HepG2 (cell line): ENCODE measurements at regions not wholly inside any gene's neighbourhood (a gene's known extent, or its start where the extent isn't known, plus 50 kb on each side); places are given as distances from the start of the nearest gene placed in this dataset.

ENCODE experiments used
- ATF7 ChIP-seq, 2 experiments: fragments of 450-650 bp in 1 of 2; sonication (generic) in 1 of 2; formaldehyde crosslinking in 1 of 2; IDR thresholded peaks; 2 replicates each; pipeline versions ENCODE4 v1.4.0 to v1.6.1; 2016 to 2020; ENCODE audit warnings: antibody characterized with exemption in 1 of 2, mild to moderate bottlenecking in 1 of 2, missing genetic modification reagents in 1 of 2
- CREB1 ChIP-seq, 2 experiments: fragments of 450-650 bp in 1 of 2; IDR thresholded peaks; 2 replicates each; pipeline ENCODE4 v1.6.1; 2016 to 2017; ENCODE audit warnings: control low read depth in 1 of 2, mild to moderate bottlenecking in 1 of 2, missing compliant biosample characterization in 1 of 2, missing genetic modification characterization in 1 of 2
- HOXA9 ChIP-seq: sonication (generic); formaldehyde crosslinking; IDR thresholded peaks from 2 replicates; pipeline ENCODE4 v1.8.1; 2022; ENCODE audit warnings: missing genetic modification reagents, mild to moderate bottlenecking, moderate library complexity, borderline replicate concordance
- MAFG ChIP-seq: sonication (generic); formaldehyde crosslinking; IDR thresholded peaks from 2 replicates; pipeline ENCODE4 v1.5.1; 2020; ENCODE audit warnings: mild to moderate bottlenecking, missing genetic modification reagents
- MED1 ChIP-seq: sonication (generic); formaldehyde crosslinking; IDR thresholded peaks from 2 replicates; pipeline ENCODE4 v1.4.0; 2020; ENCODE audit warnings: missing genetic modification reagents
- NFYB ChIP-seq: sonication (generic); formaldehyde crosslinking; IDR thresholded peaks from 2 replicates; pipeline ENCODE4 v1.4.0; 2020; ENCODE audit warnings: missing genetic modification reagents
- NONO ChIP-seq, 2 experiments: fragments of 450-650 bp in 1 of 2; sonication (generic) in 1 of 2; formaldehyde crosslinking in 1 of 2; IDR thresholded peaks in 1 of 2; conservative IDR thresholded peaks in 1 of 2; 2 replicates each; pipeline versions ENCODE4 v1.6.1 to v1.8.0; 2017 to 2022; ENCODE audit warnings: mild to moderate bottlenecking in 1 of 2, missing genetic modification reagents in 1 of 2, moderate library complexity in 1 of 2
- PRPF4 ChIP-seq: fragments of 200-400 bp; formaldehyde crosslinking; IDR thresholded peaks from 2 replicates; pipeline ENCODE4 v1.6.1; 2016; ENCODE audit warnings: low read length, low read depth; ENCODE audit not compliant: poor library complexity, severe bottlenecking
- RAD21 ChIP-seq: fragments of 450-650 bp; formaldehyde crosslinking; IDR thresholded peaks from 2 replicates; pipeline ENCODE4 v1.5.0; 2020; ENCODE audit warnings: mild to moderate bottlenecking
- RBM22 ChIP-seq: fragments of 200-400 bp; formaldehyde crosslinking; optimal IDR thresholded peaks from 2 replicates; pipeline ENCODE3; 2017; ENCODE audit warnings: mild to moderate bottlenecking, low read length, moderate library complexity
- SAP130 ChIP-seq: IDR thresholded peaks from 2 replicates; pipeline ENCODE4 v1.6.1; 2016; ENCODE audit warnings: low read depth
- SP5 ChIP-seq: IDR thresholded peaks from 2 replicates; pipeline ENCODE4 v1.6.1; 2016; ENCODE audit warnings: low read depth, borderline replicate concordance
- TCF7L2 ChIP-seq: IDR thresholded peaks from 2 replicates; pipeline ENCODE4 v1.6.1; 2011; ENCODE audit warnings: mild to moderate bottlenecking, low read depth, low read length, moderate library complexity
- TRAFD1 ChIP-seq: sonication (generic); formaldehyde crosslinking; IDR thresholded peaks from 2 replicates; pipeline ENCODE4 v1.5.1; 2020; ENCODE audit warnings: missing genetic modification reagents, mild to moderate bottlenecking, borderline replicate concordance
- ZBTB7B ChIP-seq: sonication (generic); formaldehyde crosslinking; IDR thresholded peaks from 2 replicates; pipeline ENCODE4 v1.4.0; 2020; ENCODE audit warnings: missing genetic modification reagents
- ZNF207 ChIP-seq: fragments of 450-650 bp; IDR thresholded peaks from 2 replicates; pipeline ENCODE4 v1.6.1; 2016; ENCODE audit warnings: antibody characterized with exemption, borderline replicate concordance
- ZNF468 ChIP-seq: sonication (generic); formaldehyde crosslinking; IDR thresholded peaks from 2 replicates; pipeline ENCODE4 v1.8.0; 2022; ENCODE audit warnings: mild to moderate bottlenecking, moderate library complexity, missing genetic modification reagents
- TF ChIP-seq, protein P1 (sequence below): sonication (generic); formaldehyde crosslinking; IDR thresholded peaks from 2 replicates; pipeline ENCODE4 v1.4.0; 2020; ENCODE audit warnings: low read depth, missing genetic modification reagents
- TF ChIP-seq, protein P2 (sequence below): sonication (generic); formaldehyde crosslinking; IDR thresholded peaks from 2 replicates; pipeline ENCODE4; 2020; ENCODE audit warnings: missing genetic modification reagents, mild to moderate bottlenecking, borderline replicate concordance
- TF ChIP-seq, protein P3 (sequence below): sonication (generic); formaldehyde crosslinking; conservative IDR thresholded peaks from 2 replicates; pipeline ENCODE4 v1.4.0; 2020; ENCODE audit warnings: missing genetic modification reagents

DNA sequence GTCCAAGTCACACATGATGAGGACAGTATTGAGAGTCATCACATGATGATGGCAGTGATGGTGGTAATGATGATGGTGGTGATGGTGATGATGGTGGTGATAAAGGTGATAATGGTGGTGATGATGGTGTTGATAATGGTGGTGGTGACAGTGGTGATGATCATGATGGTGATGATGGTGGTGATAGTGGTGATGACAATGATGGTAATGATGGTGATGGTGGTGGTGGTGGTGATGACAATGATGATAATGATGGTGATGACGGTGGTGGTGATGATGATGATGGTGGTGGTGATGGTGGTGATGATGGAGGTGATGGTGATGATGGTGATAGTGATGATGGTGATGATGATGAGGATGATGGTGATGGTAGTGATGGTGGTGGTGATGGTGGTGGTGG is 190.2 kb upstream of the ZNF469 start (continued):
- TF ChIP-seq NONO (IDR thresholded peaks at IDR 0.05), result 0 out of 2 replicates have a peak, but pooled peaks have one; percentile 37
- no peak for TF ChIP-seq NONO (CRISPR knock-in tag; conservative IDR thresholded peaks at IDR 0.05)
- no peak for TF ChIP-seq SAP130 (CRISPR knock-in tag)
- no peak for TF ChIP-seq MAFG
- no peak for TF ChIP-seq TRAFD1 (CRISPR knock-in tag)
- TF ChIP-seq ATF7 (IDR thresholded peaks at IDR 0.05), result peak; percentile 33; the same call in 1 of the 2 replicates
- no peak for TF ChIP-seq ATF7 (CRISPR knock-in tag; IDR thresholded peaks at IDR 0.05)
- TF ChIP-seq RBM22, result no peak
- no peak for TF ChIP-seq NFYB (CRISPR knock-in tag)
- TF ChIP-seq, protein P1, sequence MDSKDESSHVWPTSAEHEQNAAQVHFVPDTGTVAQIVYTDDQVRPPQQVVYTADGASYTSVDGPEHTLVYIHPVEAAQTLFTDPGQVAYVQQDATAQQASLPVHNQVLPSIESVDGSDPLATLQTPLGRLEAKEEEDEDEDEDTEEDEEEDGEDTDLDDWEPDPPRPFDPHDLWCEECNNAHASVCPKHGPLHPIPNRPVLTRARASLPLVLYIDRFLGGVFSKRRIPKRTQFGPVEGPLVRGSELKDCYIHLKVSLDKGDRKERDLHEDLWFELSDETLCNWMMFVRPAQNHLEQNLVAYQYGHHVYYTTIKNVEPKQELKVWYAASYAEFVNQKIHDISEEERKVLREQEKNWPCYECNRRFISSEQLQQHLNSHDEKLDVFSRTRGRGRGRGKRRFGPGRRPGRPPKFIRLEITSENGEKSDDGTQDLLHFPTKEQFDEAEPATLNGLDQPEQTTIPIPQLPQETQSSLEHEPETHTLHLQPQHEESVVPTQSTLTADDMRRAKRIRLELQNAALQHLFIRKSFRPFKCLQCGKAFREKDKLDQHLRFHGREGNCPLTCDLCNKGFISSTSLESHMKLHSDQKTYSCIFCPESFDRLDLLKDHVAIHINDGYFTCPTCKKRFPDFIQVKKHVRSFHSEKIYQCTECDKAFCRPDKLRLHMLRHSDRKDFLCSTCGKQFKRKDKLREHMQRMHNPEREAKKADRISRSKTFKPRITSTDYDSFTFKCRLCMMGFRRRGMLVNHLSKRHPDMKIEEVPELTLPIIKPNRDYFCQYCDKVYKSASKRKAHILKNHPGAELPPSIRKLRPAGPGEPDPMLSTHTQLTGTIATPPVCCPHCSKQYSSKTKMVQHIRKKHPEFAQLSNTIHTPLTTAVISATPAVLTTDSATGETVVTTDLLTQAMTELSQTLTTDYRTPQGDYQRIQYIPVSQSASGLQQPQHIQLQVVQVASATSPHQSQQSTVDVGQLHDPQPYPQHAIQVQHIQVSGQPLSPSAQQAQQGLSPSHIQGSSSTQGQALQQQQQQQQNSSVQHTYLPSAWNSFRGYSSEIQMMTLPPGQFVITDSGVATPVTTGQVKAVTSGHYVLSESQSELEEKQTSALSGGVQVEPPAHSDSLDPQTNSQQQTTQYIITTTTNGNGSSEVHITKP (CRISPR knock-in tag), result no peak
- no peak for TF ChIP-seq RAD21
- TF ChIP-seq SP5 (CRISPR knock-in tag), result no peak
- no peak for TF ChIP-seq PRPF4
- TF ChIP-seq HOXA9, result no peak
- TF ChIP-seq, protein P2, sequence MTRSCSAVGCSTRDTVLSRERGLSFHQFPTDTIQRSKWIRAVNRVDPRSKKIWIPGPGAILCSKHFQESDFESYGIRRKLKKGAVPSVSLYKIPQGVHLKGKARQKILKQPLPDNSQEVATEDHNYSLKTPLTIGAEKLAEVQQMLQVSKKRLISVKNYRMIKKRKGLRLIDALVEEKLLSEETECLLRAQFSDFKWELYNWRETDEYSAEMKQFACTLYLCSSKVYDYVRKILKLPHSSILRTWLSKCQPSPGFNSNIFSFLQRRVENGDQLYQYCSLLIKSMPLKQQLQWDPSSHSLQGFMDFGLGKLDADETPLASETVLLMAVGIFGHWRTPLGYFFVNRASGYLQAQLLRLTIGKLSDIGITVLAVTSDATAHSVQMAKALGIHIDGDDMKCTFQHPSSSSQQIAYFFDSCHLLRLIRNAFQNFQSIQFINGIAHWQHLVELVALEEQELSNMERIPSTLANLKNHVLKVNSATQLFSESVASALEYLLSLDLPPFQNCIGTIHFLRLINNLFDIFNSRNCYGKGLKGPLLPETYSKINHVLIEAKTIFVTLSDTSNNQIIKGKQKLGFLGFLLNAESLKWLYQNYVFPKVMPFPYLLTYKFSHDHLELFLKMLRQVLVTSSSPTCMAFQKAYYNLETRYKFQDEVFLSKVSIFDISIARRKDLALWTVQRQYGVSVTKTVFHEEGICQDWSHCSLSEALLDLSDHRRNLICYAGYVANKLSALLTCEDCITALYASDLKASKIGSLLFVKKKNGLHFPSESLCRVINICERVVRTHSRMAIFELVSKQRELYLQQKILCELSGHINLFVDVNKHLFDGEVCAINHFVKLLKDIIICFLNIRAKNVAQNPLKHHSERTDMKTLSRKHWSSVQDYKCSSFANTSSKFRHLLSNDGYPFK (CRISPR knock-in tag), result no peak
- peak; percentile 88; the same call in 1 of the 2 replicates for TF ChIP-seq ZNF207
- TF ChIP-seq TCF7L2, result no peak
- TF ChIP-seq ZNF468 (CRISPR knock-in tag), result no peak
- TF ChIP-seq CREB1 (IDR thresholded peaks at IDR 0.05), result peak; percentile 98
- no peak for TF ChIP-seq CREB1 (CRISPR knock-in tag; IDR thresholded peaks at IDR 0.05)
- TF ChIP-seq MED1 (CRISPR knock-in tag), result no peak
- no peak for TF ChIP-seq ZBTB7B (CRISPR knock-in tag)
- TF ChIP-seq, protein P3, sequence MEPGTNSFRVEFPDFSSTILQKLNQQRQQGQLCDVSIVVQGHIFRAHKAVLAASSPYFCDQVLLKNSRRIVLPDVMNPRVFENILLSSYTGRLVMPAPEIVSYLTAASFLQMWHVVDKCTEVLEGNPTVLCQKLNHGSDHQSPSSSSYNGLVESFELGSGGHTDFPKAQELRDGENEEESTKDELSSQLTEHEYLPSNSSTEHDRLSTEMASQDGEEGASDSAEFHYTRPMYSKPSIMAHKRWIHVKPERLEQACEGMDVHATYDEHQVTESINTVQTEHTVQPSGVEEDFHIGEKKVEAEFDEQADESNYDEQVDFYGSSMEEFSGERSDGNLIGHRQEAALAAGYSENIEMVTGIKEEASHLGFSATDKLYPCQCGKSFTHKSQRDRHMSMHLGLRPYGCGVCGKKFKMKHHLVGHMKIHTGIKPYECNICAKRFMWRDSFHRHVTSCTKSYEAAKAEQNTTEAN (CRISPR knock-in tag), result no peak
